ENCODE measurements at regions not wholly inside any gene's neighbourhood (a gene's known extent, or its start where the extent isn't known, plus 50 kb on each side); places are given as distances from the start of the nearest gene placed in this dataset.

- no peak for TF ChIP-seq BHLHE40 (IDR thresholded peaks at IDR 0.05; ENCODE audit: borderline replicate concordance in 1 of 2, low read depth in 2 of 2, low read length in 1 of 2)
- TF ChIP-seq EGR1 (IDR thresholded peaks at IDR 0.05; ENCODE audit: borderline replicate concordance in 1 of 2, low read depth in 2 of 2, low read length in 2 of 2): no peak
- no peak for TF ChIP-seq PKNOX1 (IDR thresholded peaks at IDR 0.05)
- no peak for TF ChIP-seq PML (IDR thresholded peaks at IDR 0.05; ENCODE audit: low read length)
- no peak for TF ChIP-seq CEBPB (IDR thresholded peaks at IDR 0.05; ENCODE audit: borderline replicate concordance in 1 of 2, low read depth in 2 of 2, low read length in 2 of 2)
- TF ChIP-seq USF2 (IDR thresholded peaks at IDR 0.05; ENCODE audit: borderline replicate concordance, low read depth, low read length): no peak
- TF ChIP-seq ZBTB4 (CRISPR knock-in tag; IDR thresholded peaks at IDR 0.05): no peak
- no peak for TF ChIP-seq NRF1 (conservative IDR thresholded peaks at IDR 0.05; ENCODE audit: low read depth, low read length)
- no peak for TF ChIP-seq ASH2L (IDR thresholded peaks at IDR 0.05; ENCODE audit: borderline replicate concordance, low read depth)
- no peak for TF ChIP-seq SREBF2 (IDR thresholded peaks at IDR 0.05; ENCODE audit: low read length)
- TF ChIP-seq CREB1 (IDR thresholded peaks at IDR 0.05; ENCODE audit: low read depth): no peak
- no peak for TF ChIP-seq MYB (IDR thresholded peaks at IDR 0.05; ENCODE audit: borderline replicate concordance, low read depth, low read length)
- TF ChIP-seq LARP7 (IDR thresholded peaks at IDR 0.05): no peak
- TF ChIP-seq ELK1 (IDR thresholded peaks at IDR 0.05; ENCODE audit: low read depth, low read length): no peak
- TF ChIP-seq KAT2A (conservative IDR thresholded peaks at IDR 0.05; ENCODE audit: control insufficient read depth, low read depth, low read length): no peak
- no peak for TF ChIP-seq NKRF (conservative IDR thresholded peaks at IDR 0.05)
- TF ChIP-seq SMARCA5 (IDR thresholded peaks at IDR 0.05): peak; percentile 50; the same call in 1 of the 2 replicates
- no peak for TF ChIP-seq ETV6 (conservative IDR thresholded peaks at IDR 0.05 in 1 of 2, IDR thresholded peaks at IDR 0.05 in 1 of 2; ENCODE audit: borderline replicate concordance in 1 of 2, low read depth in 1 of 2)
- TF ChIP-seq RAD51 (IDR thresholded peaks at IDR 0.05): no peak
These were observed 147.8 kb upstream of the ERBB4 start (continued) for GRCh38 chr2:212686285-212686895.

Data from GM12878 (cell line).